Stimulated activated CD8-positive, alpha-beta memory T cell treated with anti-CD3 and anti-CD28 coated beads, Interleukin-12 subunit alpha, Interleukin-12 subunit beta, amount 100 ng/mL, for 24 hours (primary cell): ENCODE measurements at regions not wholly inside any gene's neighbourhood (a gene's known extent, or its start where the extent isn't known, plus 50 kb on each side); places are given as distances from the start of the nearest gene placed in this dataset.

Experiments used
- DNase-seq: peaks from one replicate; pipeline ENCODE4 v3.0.0-alpha.2; 2020; ENCODE audit errors: extremely low read depth

- no peak for DNase-seq
Measured at GRCh38 chr16:79980650-79981521, 380.3 kb upstream of the MAF start.

GRCh38 chr16:79977940-79978836 is 377.7 kb upstream of the MAF start:
- DNase-seq = no peak

- DNase-seq = no peak
Measured at GRCh38 chr16:79973320-79973719, 372.8 kb upstream of the MAF start.

- DNase-seq = no peak
Measured at GRCh38 chr16:79972053-79972704, 371.6 kb upstream of the MAF start.

- no peak for DNase-seq
Measured at GRCh38 chr16:79971237-79971572, 370.7 kb upstream of the MAF start.

GRCh38 chr16:79970551-79971236 is 370.2 kb upstream of the MAF start:
- no peak for DNase-seq

- no peak for DNase-seq
Measured at GRCh38 chr16:79970087-79970486, 369.6 kb upstream of the MAF start.

- no peak for DNase-seq
Measured at GRCh38 chr16:79969458-79969857, 368.9 kb upstream of the MAF start.

- DNase-seq = no peak
Measured at GRCh38 chr16:79966226-79966625, 365.7 kb upstream of the MAF start.

- DNase-seq = no peak
Measured at GRCh38 chr16:79965718-79966117, 365.2 kb upstream of the MAF start.

GRCh38 chr16:79964104-79964503 is 363.6 kb upstream of the MAF start:
- DNase-seq = no peak

GRCh38 chr16:79962962-79963361 is 362.4 kb upstream of the MAF start:
- no peak for DNase-seq

- DNase-seq = no peak
Measured at GRCh38 chr16:79959226-79959625, 358.7 kb upstream of the MAF start.

GRCh38 chr16:79954921-79955705 is 354.6 kb upstream of the MAF start:
- DNase-seq = no peak

GRCh38 chr16:79950932-79951719 is 350.6 kb upstream of the MAF start:
- no peak for DNase-seq

- no peak for DNase-seq
Measured at GRCh38 chr16:79949417-79949816, 348.9 kb upstream of the MAF start.

- no peak for DNase-seq
Measured at GRCh38 chr16:79947771-79948170, 347.2 kb upstream of the MAF start.

- no peak for DNase-seq
Measured at GRCh38 chr16:79946252-79946651, 345.7 kb upstream of the MAF start.

GRCh38 chr16:79943736-79944135 is 343.2 kb upstream of the MAF start:
- no peak for DNase-seq

- DNase-seq = no peak
Measured at GRCh38 chr16:79938575-79938974, 338.0 kb upstream of the MAF start.
